NCI-H748 (cell line): ENCODE measurements at regions not wholly inside any gene's neighbourhood (a gene's known extent, or its start where the extent isn't known, plus 50 kb on each side); places are given as distances from the start of the nearest gene placed in this dataset.

Source experiments
- DNase-seq: peaks from one replicate; lab custom pipeline; 2025; ENCODE audit not compliant: unreplicated experiment; lab: John Stamatoyannopoulos, UW

GRCh38 chr10:78524342-78524741, 490.7 kb downstream of the RPS24 start:
- no peak for DNase-seq

GRCh38 chr10:78524941-78525340, 491.3 kb downstream of the RPS24 start:
- DNase-seq, result peak; percentile 87

- DNase-seq, result no peak
Observed at GRCh38 chr10:78526347-78526746, 492.7 kb downstream of the RPS24 start.

- no peak for DNase-seq
Observed at GRCh38 chr10:78527296-78527695, 493.6 kb downstream of the RPS24 start.

- DNase-seq, result peak; percentile 96
Observed at GRCh38 chr10:78528749-78529204, 495.1 kb downstream of the RPS24 start.

- DNase-seq, result peak; percentile 94
Observed at GRCh38 chr10:78529262-78529661, 495.6 kb downstream of the RPS24 start.

- no peak for DNase-seq
Observed at GRCh38 chr10:78531088-78531487, 497.4 kb downstream of the RPS24 start.

- no peak for DNase-seq
Observed at GRCh38 chr10:78532480-78533042, 498.9 kb downstream of the RPS24 start.

- no peak for DNase-seq
Observed at GRCh38 chr10:78533098-78533497, 499.4 kb downstream of the RPS24 start.

GRCh38 chr10:78533776-78534175, 500.1 kb downstream of the RPS24 start:
- DNase-seq, result no peak

- DNase-seq, result no peak
Observed at GRCh38 chr10:78535716-78536218, 502.1 kb downstream of the RPS24 start.

- no peak for DNase-seq
Observed at GRCh38 chr10:78537018-78537417, 503.4 kb downstream of the RPS24 start.

GRCh38 chr10:78539247-78539766, 505.6 kb downstream of the RPS24 start:
- no peak for DNase-seq

- DNase-seq, result no peak
Observed at GRCh38 chr10:78540355-78541076, 506.9 kb downstream of the RPS24 start.

GRCh38 chr10:78541481-78542140, 507.9 kb downstream of the RPS24 start:
- DNase-seq, result no peak

- DNase-seq, result no peak
Observed at GRCh38 chr10:78542141-78542489, 508.5 kb downstream of the RPS24 start.

- DNase-seq, result no peak
Observed at GRCh38 chr10:78542521-78542920, 508.9 kb downstream of the RPS24 start.

- DNase-seq, result no peak
Observed at GRCh38 chr10:78543031-78543748, 509.5 kb downstream of the RPS24 start.

- no peak for DNase-seq
Observed at GRCh38 chr10:78543749-78544362, 510.2 kb downstream of the RPS24 start.

- DNase-seq, result no peak
Observed at GRCh38 chr10:78544423-78545090, 510.9 kb downstream of the RPS24 start.
